ENCODE measurements at regions not wholly inside any gene's neighbourhood (a gene's known extent, or its start where the extent isn't known, plus 50 kb on each side); places are given as distances from the start of the nearest gene placed in this dataset.

DNA sequence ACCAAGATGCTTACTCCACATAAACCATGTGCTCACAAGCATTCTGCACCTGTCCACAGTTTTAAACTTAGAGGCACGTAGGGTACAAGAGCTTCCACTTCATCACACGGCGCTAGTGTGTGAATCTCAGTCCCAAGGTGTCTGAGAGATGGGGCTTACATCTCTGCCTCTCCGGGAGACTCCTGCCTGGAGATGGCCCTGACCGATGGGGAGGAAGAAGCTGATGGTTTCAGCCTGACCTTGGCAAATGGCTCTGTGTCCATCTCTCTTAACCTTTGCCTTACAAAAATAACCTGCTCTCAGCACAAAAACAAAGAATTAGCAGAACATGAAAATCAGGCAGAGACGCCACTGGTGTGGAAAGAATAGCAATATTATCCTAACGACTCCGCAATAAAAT is 559.3 kb upstream of the B3GAT1 start:
- Histone ChIP-seq H3K4me3 (replicated peaks in 1 of 3; ENCODE audit: insufficient read depth in 1 of 3, low read depth in 2 of 3, low read length in 3 of 3) (no peak overlapping the region), H3K4me2 (ENCODE audit: low read depth, low read length) (no peak overlapping the region), H3K27me3 (ENCODE audit: control insufficient read depth in 1 of 2, insufficient read depth in 2 of 2, low read length in 2 of 2) (peaks cover 0 to 5% of the 10 kb centered on the region in 2 experiments; a peak in 3 of 5 replicates), H3K9me3 (ENCODE audit: low read length) (no peaks in the 10 kb centered on the region), H3K79me2 (ENCODE audit: insufficient read depth, low read length) (no peaks in the 10 kb centered on the region), H3K36me3 (replicated peaks in 1 of 2; ENCODE audit: control insufficient read depth in 1 of 2, insufficient read depth in 2 of 2, low read length in 2 of 2) (no peaks in the 10 kb centered on the region), H2AFZ (ENCODE audit: low read length) (no peak overlapping the region), H3K9ac (ENCODE audit: insufficient read depth, low read depth, low read length) (no peak overlapping the region), H3K4me1 (ENCODE audit: insufficient read depth, low read length) (no peaks in the 10 kb centered on the region), H3K27ac (ENCODE audit: extremely low read length, insufficient read depth, low read length) (no peak overlapping the region), H4K20me1 (ENCODE audit: insufficient read depth, low read length) (no peaks in the 10 kb centered on the region)
- CTCF ChIA-PET (ENCODE audit: low intra/inter-chr PET ratio, low total read pairs): no interaction called here
- FAIRE-seq (no peak), ATAC-seq (no peak), DNase-seq (ENCODE audit: low spot score) (no peak)
- TF ChIP-seq, protein P1, sequence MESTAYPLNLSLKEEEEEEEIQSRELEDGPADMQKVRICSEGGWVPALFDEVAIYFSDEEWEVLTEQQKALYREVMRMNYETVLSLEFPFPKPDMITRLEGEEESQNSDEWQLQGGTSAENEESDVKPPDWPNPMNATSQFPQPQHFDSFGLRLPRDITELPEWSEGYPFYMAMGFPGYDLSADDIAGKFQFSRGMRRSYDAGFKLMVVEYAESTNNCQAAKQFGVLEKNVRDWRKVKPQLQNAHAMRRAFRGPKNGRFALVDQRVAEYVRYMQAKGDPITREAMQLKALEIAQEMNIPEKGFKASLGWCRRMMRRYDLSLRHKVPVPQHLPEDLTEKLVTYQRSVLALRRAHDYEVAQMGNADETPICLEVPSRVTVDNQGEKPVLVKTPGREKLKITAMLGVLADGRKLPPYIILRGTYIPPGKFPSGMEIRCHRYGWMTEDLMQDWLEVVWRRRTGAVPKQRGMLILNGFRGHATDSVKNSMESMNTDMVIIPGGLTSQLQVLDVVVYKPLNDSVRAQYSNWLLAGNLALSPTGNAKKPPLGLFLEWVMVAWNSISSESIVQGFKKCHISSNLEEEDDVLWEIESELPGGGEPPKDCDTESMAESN (CRISPR knock-in tag; conservative IDR thresholded peaks at IDR 0.05): no peak
- TF ChIP-seq ATM (IDR thresholded peaks at IDR 0.05; ENCODE audit: borderline replicate concordance) (no peak), MBNL3 (CRISPR knock-in tag; conservative IDR thresholded peaks at IDR 0.05) (no peak), NFYC (CRISPR knock-in tag; IDR thresholded peaks at IDR 0.05) (no peak), MYC (CRISPR knock-in tag; IDR thresholded peaks at IDR 0.05; ENCODE audit: borderline replicate concordance) (no peak), ZBTB20 (CRISPR knock-in tag; IDR thresholded peaks at IDR 0.05; ENCODE audit: borderline replicate concordance, low read depth) (no peak)
- TF ChIP-seq, protein P2, sequence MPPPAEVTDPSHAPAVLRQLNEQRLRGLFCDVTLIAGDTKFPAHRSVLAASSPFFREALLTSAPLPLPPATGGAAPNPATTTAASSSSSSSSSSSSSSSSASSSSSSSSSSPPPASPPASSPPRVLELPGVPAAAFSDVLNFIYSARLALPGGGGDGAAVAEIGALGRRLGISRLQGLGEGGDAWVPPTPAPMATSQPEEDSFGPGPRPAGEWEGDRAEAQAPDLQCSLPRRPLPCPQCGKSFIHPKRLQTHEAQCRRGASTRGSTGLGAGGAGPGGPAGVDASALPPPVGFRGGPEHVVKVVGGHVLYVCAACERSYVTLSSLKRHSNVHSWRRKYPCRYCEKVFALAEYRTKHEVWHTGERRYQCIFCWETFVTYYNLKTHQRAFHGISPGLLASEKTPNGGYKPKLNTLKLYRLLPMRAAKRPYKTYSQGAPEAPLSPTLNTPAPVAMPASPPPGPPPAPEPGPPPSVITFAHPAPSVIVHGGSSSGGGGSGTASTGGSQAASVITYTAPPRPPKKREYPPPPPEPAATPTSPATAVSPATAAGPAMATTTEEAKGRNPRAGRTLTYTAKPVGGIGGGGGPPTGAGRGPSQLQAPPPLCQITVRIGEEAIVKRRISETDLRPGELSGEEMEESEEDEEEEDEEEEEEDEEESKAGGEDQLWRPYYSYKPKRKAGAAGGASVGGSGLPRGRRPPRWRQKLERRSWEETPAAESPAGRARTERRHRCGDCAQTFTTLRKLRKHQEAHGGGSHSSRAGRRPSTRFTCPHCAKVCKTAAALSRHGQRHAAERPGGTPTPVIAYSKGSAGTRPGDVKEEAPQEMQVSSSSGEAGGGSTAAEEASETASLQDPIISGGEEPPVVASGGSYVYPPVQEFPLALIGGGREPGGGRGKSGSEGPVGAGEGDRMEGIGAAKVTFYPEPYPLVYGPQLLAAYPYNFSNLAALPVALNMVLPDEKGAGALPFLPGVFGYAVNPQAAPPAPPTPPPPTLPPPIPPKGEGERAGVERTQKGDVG (CRISPR knock-in tag; IDR thresholded peaks at IDR 0.05; ENCODE audit: borderline replicate concordance): no peak
- TF ChIP-seq, protein P3, sequence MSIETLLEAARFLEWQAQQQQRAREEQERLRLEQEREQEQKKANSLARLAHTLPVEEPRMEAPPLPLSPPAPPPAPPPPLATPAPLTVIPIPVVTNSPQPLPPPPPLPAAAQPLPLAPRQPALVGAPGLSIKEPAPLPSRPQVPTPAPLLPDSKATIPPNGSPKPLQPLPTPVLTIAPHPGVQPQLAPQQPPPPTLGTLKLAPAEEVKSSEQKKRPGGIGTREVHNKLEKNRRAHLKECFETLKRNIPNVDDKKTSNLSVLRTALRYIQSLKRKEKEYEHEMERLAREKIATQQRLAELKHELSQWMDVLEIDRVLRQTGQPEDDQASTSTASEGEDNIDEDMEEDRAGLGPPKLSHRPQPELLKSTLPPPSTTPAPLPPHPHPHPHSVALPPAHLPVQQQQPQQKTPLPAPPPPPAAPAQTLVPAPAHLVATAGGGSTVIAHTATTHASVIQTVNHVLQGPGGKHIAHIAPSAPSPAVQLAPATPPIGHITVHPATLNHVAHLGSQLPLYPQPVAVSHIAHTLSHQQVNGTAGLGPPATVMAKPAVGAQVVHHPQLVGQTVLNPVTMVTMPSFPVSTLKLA (IDR thresholded peaks at IDR 0.05): peak; percentile 29; the same call in 1 of the 2 replicates
- TF ChIP-seq, protein P4, sequence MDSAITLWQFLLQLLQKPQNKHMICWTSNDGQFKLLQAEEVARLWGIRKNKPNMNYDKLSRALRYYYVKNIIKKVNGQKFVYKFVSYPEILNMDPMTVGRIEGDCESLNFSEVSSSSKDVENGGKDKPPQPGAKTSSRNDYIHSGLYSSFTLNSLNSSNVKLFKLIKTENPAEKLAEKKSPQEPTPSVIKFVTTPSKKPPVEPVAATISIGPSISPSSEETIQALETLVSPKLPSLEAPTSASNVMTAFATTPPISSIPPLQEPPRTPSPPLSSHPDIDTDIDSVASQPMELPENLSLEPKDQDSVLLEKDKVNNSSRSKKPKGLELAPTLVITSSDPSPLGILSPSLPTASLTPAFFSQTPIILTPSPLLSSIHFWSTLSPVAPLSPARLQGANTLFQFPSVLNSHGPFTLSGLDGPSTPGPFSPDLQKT (CRISPR knock-in tag; IDR thresholded peaks at IDR 0.05; ENCODE audit: borderline replicate concordance): no peak
- POLR2A ChIA-PET: no interaction called here
- WGBS (ENCODE audit: low lambda C conversion rate): 19% methylated on average over 8 of the region's 8 CpGs
- intact Hi-C loops (cut with micrococcal nuclease; ENCODE audit: unreplicated experiment) (no loop called here), in situ Hi-C loops (cut with HindIII; ENCODE audit: extremely low pct_ligation_motif_present, low pct_unique_long_range_greater_than_20kb) (no loop called here)
- BruUV-seq (replicated peaks): no TSS peak
